ENCODE measurements at regions not wholly inside any gene's neighbourhood (a gene's known extent, or its start where the extent isn't known, plus 50 kb on each side); places are given as distances from the start of the nearest gene placed in this dataset.

GRCh38 chr3:17845026-17845812 is 102.8 kb upstream of the TBC1D5 start:
- 90% methylated on average over 2 to 3 of the region's 5 CpGs for whole genome bisulfite sequencing, 2 experiments (ENCODE audit: insufficient coverage in 2 of 2)
- H3K36me3 ChIP-seq (ENCODE audit: control insufficient read depth, insufficient read depth, low read length) = no peaks in the 10 kb centered on the region
- H3K4me1 ChIP-seq (ENCODE audit: control insufficient read depth, insufficient read depth, low read length, poor library complexity, severe bottlenecking) = peaks cover 13% of the 10 kb centered on the region
- H3K9me3 ChIP-seq (ENCODE audit: control insufficient read depth, low read length) = no peaks in the 10 kb centered on the region
- H3K4me3 ChIP-seq (ENCODE audit: extremely low read depth, insufficient read depth, low read length, poor library complexity, severe bottlenecking) = no peak overlapping the region
- no peak overlapping the region for H3K27ac ChIP-seq (ENCODE audit: low read depth, low read length, severe bottlenecking)

- Histone ChIP-seq H3K9me3 (ENCODE audit: control insufficient read depth, low read length) (no peaks in the 10 kb centered on the region), H3K4me1 (ENCODE audit: control insufficient read depth, insufficient read depth, low read length, poor library complexity, severe bottlenecking) (peaks cover 13% of the 10 kb centered on the region), H3K27ac (ENCODE audit: low read depth, low read length, severe bottlenecking) (no peak overlapping the region), H3K4me3 (ENCODE audit: extremely low read depth, insufficient read depth, low read length, poor library complexity, severe bottlenecking) (no peak overlapping the region), H3K36me3 (ENCODE audit: control insufficient read depth, insufficient read depth, low read length) (no peaks in the 10 kb centered on the region)
- WGBS, 2 experiments (ENCODE audit: insufficient coverage in 2 of 2) = no CpG with 5 or more reads among the region's 3 CpGs
Measured at GRCh38 chr3:17844236-17844635, 101.8 kb upstream of the TBC1D5 start.

- Histone ChIP-seq H3K27ac (ENCODE audit: low read depth, low read length, severe bottlenecking) (no peak overlapping the region), H3K36me3 (ENCODE audit: control insufficient read depth, insufficient read depth, low read length) (no peaks in the 10 kb centered on the region), H3K9me3 (ENCODE audit: control insufficient read depth, low read length) (no peaks in the 10 kb centered on the region), H3K4me3 (ENCODE audit: extremely low read depth, insufficient read depth, low read length, poor library complexity, severe bottlenecking) (no peak overlapping the region), H3K4me1 (ENCODE audit: control insufficient read depth, insufficient read depth, low read length, poor library complexity, severe bottlenecking) (peaks cover 3% of the 10 kb centered on the region)
- WGBS, 2 experiments (ENCODE audit: insufficient coverage in 2 of 2) = 11 to 20% methylated on average over 5 to 9 of the region's 9 CpGs
Measured at GRCh38 chr3:17841190-17841828, 98.9 kb upstream of the TBC1D5 start.

GRCh38 chr3:17840651-17841050 is 98.2 kb upstream of the TBC1D5 start:
- no peaks in the 10 kb centered on the region for H3K4me1 ChIP-seq (ENCODE audit: control insufficient read depth, insufficient read depth, low read length, poor library complexity, severe bottlenecking)
- H3K9me3 ChIP-seq (ENCODE audit: control insufficient read depth, low read length) = no peaks in the 10 kb centered on the region
- 86 to 97% methylated on average over 4 to 5 of the region's 5 CpGs for WGBS, 2 experiments (ENCODE audit: insufficient coverage in 2 of 2)
- no peaks in the 10 kb centered on the region for H3K36me3 ChIP-seq (ENCODE audit: control insufficient read depth, insufficient read depth, low read length)
- H3K4me3 ChIP-seq (ENCODE audit: extremely low read depth, insufficient read depth, low read length, poor library complexity, severe bottlenecking) = no peak overlapping the region
- H3K27ac ChIP-seq (ENCODE audit: low read depth, low read length, severe bottlenecking) = no peak overlapping the region

GRCh38 chr3:17840126-17840525 is 97.7 kb upstream of the TBC1D5 start:
- WGBS, 2 experiments (ENCODE audit: insufficient coverage in 2 of 2) = 95 to 97% methylated on average over 4 of the region's 4 CpGs
- H3K36me3 ChIP-seq (ENCODE audit: control insufficient read depth, insufficient read depth, low read length) = no peaks in the 10 kb centered on the region
- no peaks in the 10 kb centered on the region for H3K9me3 ChIP-seq (ENCODE audit: control insufficient read depth, low read length)
- no peak overlapping the region for H3K27ac ChIP-seq (ENCODE audit: low read depth, low read length, severe bottlenecking)
- H3K4me3 ChIP-seq (ENCODE audit: extremely low read depth, insufficient read depth, low read length, poor library complexity, severe bottlenecking) = no peak overlapping the region
- H3K4me1 ChIP-seq (ENCODE audit: control insufficient read depth, insufficient read depth, low read length, poor library complexity, severe bottlenecking) = no peaks in the 10 kb centered on the region

GRCh38 chr3:17836919-17837318 is 94.5 kb upstream of the TBC1D5 start:
- Histone ChIP-seq H3K4me1 (ENCODE audit: control insufficient read depth, insufficient read depth, low read length, poor library complexity, severe bottlenecking) (no peaks in the 10 kb centered on the region), H3K36me3 (ENCODE audit: control insufficient read depth, insufficient read depth, low read length) (no peaks in the 10 kb centered on the region), H3K9me3 (ENCODE audit: control insufficient read depth, low read length) (no peaks in the 10 kb centered on the region), H3K27ac (ENCODE audit: low read depth, low read length, severe bottlenecking) (no peak overlapping the region), H3K4me3 (ENCODE audit: extremely low read depth, insufficient read depth, low read length, poor library complexity, severe bottlenecking) (no peak overlapping the region)
- 100% methylated on average over 1 of the region's 6 CpGs for WGBS, 2 experiments (ENCODE audit: insufficient coverage in 2 of 2)

- no peak overlapping the region for H3K4me3 ChIP-seq (ENCODE audit: extremely low read depth, insufficient read depth, low read length, poor library complexity, severe bottlenecking)
- H3K9me3 ChIP-seq (ENCODE audit: control insufficient read depth, low read length) = no peaks in the 10 kb centered on the region
- WGBS, 2 experiments (ENCODE audit: insufficient coverage in 2 of 2) = no CpG with 5 or more reads among the region's 3 CpGs
- H3K36me3 ChIP-seq (ENCODE audit: control insufficient read depth, insufficient read depth, low read length) = no peaks in the 10 kb centered on the region
- no peaks in the 10 kb centered on the region for H3K4me1 ChIP-seq (ENCODE audit: control insufficient read depth, insufficient read depth, low read length, poor library complexity, severe bottlenecking)
- no peak overlapping the region for H3K27ac ChIP-seq (ENCODE audit: low read depth, low read length, severe bottlenecking)
Measured at GRCh38 chr3:17836092-17836491, 93.7 kb upstream of the TBC1D5 start.

- H3K36me3 ChIP-seq (ENCODE audit: control insufficient read depth, insufficient read depth, low read length) = no peaks in the 10 kb centered on the region
- no peaks in the 10 kb centered on the region for H3K4me1 ChIP-seq (ENCODE audit: control insufficient read depth, insufficient read depth, low read length, poor library complexity, severe bottlenecking)
- H3K9me3 ChIP-seq (ENCODE audit: control insufficient read depth, low read length) = no peaks in the 10 kb centered on the region
- no peak overlapping the region for H3K27ac ChIP-seq (ENCODE audit: low read depth, low read length, severe bottlenecking)
- 88 to 90% methylated on average over 5 of the region's 5 CpGs for WGBS, 2 experiments (ENCODE audit: insufficient coverage in 2 of 2)
- no peak overlapping the region for H3K4me3 ChIP-seq (ENCODE audit: extremely low read depth, insufficient read depth, low read length, poor library complexity, severe bottlenecking)
Measured at GRCh38 chr3:17833786-17834559, 91.5 kb upstream of the TBC1D5 start.

- H3K36me3 ChIP-seq (ENCODE audit: control insufficient read depth, insufficient read depth, low read length) = no peaks in the 10 kb centered on the region
- H3K4me3 ChIP-seq (ENCODE audit: extremely low read depth, insufficient read depth, low read length, poor library complexity, severe bottlenecking) = no peak overlapping the region
- no peak overlapping the region for H3K27ac ChIP-seq (ENCODE audit: low read depth, low read length, severe bottlenecking)
- WGBS, 2 experiments (ENCODE audit: insufficient coverage in 2 of 2) = no CpG with 5 or more reads among the region's 2 CpGs
- no peaks in the 10 kb centered on the region for H3K9me3 ChIP-seq (ENCODE audit: control insufficient read depth, low read length)
- H3K4me1 ChIP-seq (ENCODE audit: control insufficient read depth, insufficient read depth, low read length, poor library complexity, severe bottlenecking) = no peaks in the 10 kb centered on the region
Measured at GRCh38 chr3:17832016-17832415, 89.6 kb upstream of the TBC1D5 start.

GRCh38 chr3:17831366-17831765 is 88.9 kb upstream of the TBC1D5 start:
- Histone ChIP-seq H3K36me3 (ENCODE audit: control insufficient read depth, insufficient read depth, low read length) (no peaks in the 10 kb centered on the region), H3K9me3 (ENCODE audit: control insufficient read depth, low read length) (no peaks in the 10 kb centered on the region), H3K4me1 (ENCODE audit: control insufficient read depth, insufficient read depth, low read length, poor library complexity, severe bottlenecking) (no peaks in the 10 kb centered on the region), H3K4me3 (ENCODE audit: extremely low read depth, insufficient read depth, low read length, poor library complexity, severe bottlenecking) (no peak overlapping the region), H3K27ac (ENCODE audit: low read depth, low read length, severe bottlenecking) (no peak overlapping the region)

GRCh38 chr3:17830788-17831187 is 88.4 kb upstream of the TBC1D5 start:
- Histone ChIP-seq H3K4me1 (ENCODE audit: control insufficient read depth, insufficient read depth, low read length, poor library complexity, severe bottlenecking) (no peaks in the 10 kb centered on the region), H3K36me3 (ENCODE audit: control insufficient read depth, insufficient read depth, low read length) (no peaks in the 10 kb centered on the region), H3K9me3 (ENCODE audit: control insufficient read depth, low read length) (no peaks in the 10 kb centered on the region), H3K4me3 (ENCODE audit: extremely low read depth, insufficient read depth, low read length, poor library complexity, severe bottlenecking) (no peak overlapping the region), H3K27ac (ENCODE audit: low read depth, low read length, severe bottlenecking) (no peak overlapping the region)
- WGBS, 2 experiments (ENCODE audit: insufficient coverage in 2 of 2) = no CpG with 5 or more reads among the region's 1 CpG

Data from mesodermal cell (in vitro differentiated cells).